Cardiac muscle cell (in vitro differentiated cells and primary cell): ENCODE measurements at regions not wholly inside any gene's neighbourhood (a gene's known extent, or its start where the extent isn't known, plus 50 kb on each side); places are given as distances from the start of the nearest gene placed in this dataset.

Source experiments
- DNase-seq, 2 donors: peaks; one replicate each; pipeline versions ENCODE4 v3.0.0 to v3.0.0-alpha.2; 2010 to 2017; ENCODE audit warnings: low read depth in 1 of 2, low spot score in 1 of 2
- H3K27ac ChIP-seq: fragments of 200-600 bp; sonication (generic); 2 replicates; pipeline ENCODE4 v1.5.1; 2016
- H3K27me3 ChIP-seq: fragments of 200-600 bp; sonication (generic); 2 replicates; pipeline ENCODE4 v1.6.0; 2016; ENCODE audit warnings: control low read depth
- H3K36me3 ChIP-seq: fragments of 200-600 bp; sonication (generic); 2 replicates; pipeline ENCODE4 v1.5.1; 2016; ENCODE audit warnings: control low read depth
- H3K4me1 ChIP-seq: fragments of 200-600 bp; sonication (generic); 2 replicates; pipeline ENCODE4 v1.8.1; 2017; ENCODE audit warnings: low read depth, mild to moderate bottlenecking, mixed run types
- H3K4me3 ChIP-seq: fragments of 200-600 bp; sonication (generic); 2 replicates; pipeline ENCODE4 v1.5.1; 2016; ENCODE audit warnings: mild to moderate bottlenecking
- H3K9me3 ChIP-seq: fragments of 200-600 bp; sonication (generic); 2 replicates; pipeline ENCODE4 v1.5.1; 2017; ENCODE audit warnings: low read depth, mild to moderate bottlenecking, control low read depth
- CTCF ChIP-seq: IDR thresholded peaks from 2 replicates; pipeline ENCODE4 v1.5.1; 2012; ENCODE audit warnings: low read depth, mild to moderate bottlenecking, low read length

- H3K27ac ChIP-seq: no peak overlapping the region
- no peak for TF ChIP-seq CTCF
- no peaks in the 10 kb centered on the region for H3K27me3 ChIP-seq
- H3K36me3 ChIP-seq: no peaks in the 10 kb centered on the region
- no peaks in the 10 kb centered on the region for H3K9me3 ChIP-seq
- H3K4me1 ChIP-seq: no peaks in the 10 kb centered on the region
- H3K4me3 ChIP-seq: no peak overlapping the region
- DNase-seq: no peak
Measured at GRCh38 chr12:107551434-107551833, 134.2 kb upstream of the PWP1 start.

- TF ChIP-seq CTCF: no peak
- no peak for DNase-seq
Measured at GRCh38 chr12:107552263-107552662, 133.3 kb upstream of the PWP1 start.

GRCh38 chr12:107553211-107553765 lies 132.3 kb upstream of the PWP1 start:
- Histone ChIP-seq H3K36me3 (no peaks in the 10 kb centered on the region), H3K9me3 (no peaks in the 10 kb centered on the region), H3K27ac (no peak overlapping the region), H3K27me3 (no peaks in the 10 kb centered on the region), H3K4me1 (no peaks in the 10 kb centered on the region), H3K4me3 (no peak overlapping the region)
- no peak for DNase-seq
- TF ChIP-seq CTCF: no peak

More at GRCh38 chr12:107552263-107552662, 133.3 kb upstream of the PWP1 start:
- Histone ChIP-seq H3K9me3 (no peaks in the 10 kb centered on the region), H3K27ac (no peak overlapping the region), H3K4me1 (no peaks in the 10 kb centered on the region), H3K27me3 (no peaks in the 10 kb centered on the region), H3K4me3 (no peak overlapping the region), H3K36me3 (no peaks in the 10 kb centered on the region)

GRCh38 chr12:107554941-107555340 lies 130.7 kb upstream of the PWP1 start:
- Histone ChIP-seq H3K27ac (no peak overlapping the region), H3K36me3 (no peaks in the 10 kb centered on the region), H3K27me3 (no peaks in the 10 kb centered on the region), H3K4me3 (no peak overlapping the region), H3K4me1 (no peaks in the 10 kb centered on the region), H3K9me3 (no peaks in the 10 kb centered on the region)
- TF ChIP-seq CTCF: no peak
- no peak for DNase-seq

GRCh38 chr12:107557026-107557425 lies 128.6 kb upstream of the PWP1 start:
- Histone ChIP-seq H3K9me3 (no peaks in the 10 kb centered on the region), H3K36me3 (no peaks in the 10 kb centered on the region), H3K4me1 (no peaks in the 10 kb centered on the region), H3K4me3 (no peak overlapping the region), H3K27me3 (no peaks in the 10 kb centered on the region), H3K27ac (no peak overlapping the region)
- DNase-seq: no peak
- no peak for TF ChIP-seq CTCF
